ENCODE measurements at regions not wholly inside any gene's neighbourhood (a gene's known extent, or its start where the extent isn't known, plus 50 kb on each side); places are given as distances from the start of the nearest gene placed in this dataset.

GRCh38 chr4:15231265-15232091 lies 196.4 kb upstream of the C1QTNF7 start:
- DNase-seq (ENCODE audit: low spot score) = peak; percentile 83

DNA sequence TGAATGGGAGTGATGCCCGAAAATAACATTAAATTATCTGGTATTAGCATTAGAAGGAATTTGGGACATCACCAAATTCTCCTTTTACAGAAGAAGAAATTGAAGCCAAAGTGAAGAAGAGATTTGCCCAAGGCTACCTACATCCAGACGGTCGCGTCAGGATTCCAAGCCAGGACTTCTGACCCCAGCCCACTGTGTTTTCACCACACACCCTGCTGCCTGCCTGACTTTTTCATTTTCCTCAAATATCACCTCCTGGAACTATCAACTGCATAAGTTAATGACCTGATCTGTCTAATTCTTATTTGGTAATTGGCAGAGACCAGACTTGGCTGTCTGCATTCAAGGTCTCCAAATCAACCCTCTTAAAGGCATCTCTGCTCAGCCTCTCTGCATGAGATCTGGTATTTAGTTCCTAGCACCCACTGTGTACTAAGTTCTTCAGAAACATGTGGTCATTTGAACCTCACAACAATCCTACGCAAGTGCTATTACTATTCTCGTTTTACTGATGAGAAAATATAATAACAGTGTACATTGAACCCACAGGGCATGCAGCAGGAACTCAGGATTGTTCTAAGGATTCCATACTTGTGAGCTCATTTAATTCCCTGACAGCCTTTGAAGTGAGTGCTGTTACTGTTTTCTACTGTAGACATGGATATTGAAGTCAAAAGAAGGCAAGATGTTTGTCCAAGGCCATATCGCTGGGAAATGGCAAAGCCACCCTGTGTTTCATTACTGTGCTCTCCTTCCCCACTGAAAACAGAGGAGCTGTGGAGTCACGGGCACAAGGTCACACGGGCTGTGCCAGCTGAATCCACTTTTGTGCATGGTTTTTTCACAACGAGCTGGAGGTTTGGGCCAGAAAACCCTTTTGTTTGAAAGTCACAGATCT lies 195.2 kb upstream of the C1QTNF7 start:
- no peak for DNase-seq (ENCODE audit: low spot score)

DNA sequence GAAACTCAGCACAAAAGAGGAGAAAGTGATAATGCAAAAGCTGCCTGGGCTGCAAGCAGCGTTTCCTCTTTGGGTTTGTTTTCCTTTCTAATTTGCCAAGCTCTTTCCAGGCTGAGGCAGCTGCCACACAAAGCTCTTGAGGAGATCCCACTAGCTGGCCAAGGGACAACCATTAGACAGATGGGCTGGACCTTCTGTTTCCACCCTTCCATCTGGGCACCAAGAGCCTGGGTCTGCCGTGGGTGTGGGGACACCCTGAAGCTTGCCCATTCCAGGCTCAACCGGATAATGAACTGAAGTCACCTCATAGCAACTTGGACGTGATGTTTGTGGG lies 194.6 kb upstream of the C1QTNF7 start:
- peak; percentile 97 for DNase-seq (ENCODE audit: low spot score)

DNA sequence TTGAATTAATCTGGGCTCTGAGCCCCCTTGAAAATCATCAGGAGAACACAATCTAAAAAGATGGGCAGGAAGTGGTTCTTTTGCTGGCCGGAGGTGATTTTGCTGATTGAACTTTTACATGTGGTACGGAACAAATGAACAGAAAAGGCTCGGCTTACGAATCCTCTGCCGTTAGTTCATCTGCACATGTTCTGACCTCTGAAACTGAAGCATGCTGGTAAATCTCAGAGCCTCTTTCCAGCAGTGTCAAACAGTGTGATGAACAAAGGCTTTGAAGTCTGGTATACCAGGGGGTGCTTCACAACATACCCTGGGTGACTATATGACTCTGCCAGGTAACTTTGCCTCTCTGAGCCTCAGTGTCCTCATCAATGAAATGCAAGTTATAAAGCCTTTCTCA lies 194.2 kb upstream of the C1QTNF7 start:
- DNase-seq (ENCODE audit: low spot score) = no peak

GRCh38 chr4:15234116-15234855 lies 193.5 kb upstream of the C1QTNF7 start:
- no peak for DNase-seq (ENCODE audit: low spot score)

- DNase-seq (ENCODE audit: low spot score) = no peak
Measured at GRCh38 chr4:15234856-15235126, 193.0 kb upstream of the C1QTNF7 start.

GRCh38 chr4:15235135-15235534 lies 192.7 kb upstream of the C1QTNF7 start:
- DNase-seq (ENCODE audit: low spot score) = no peak

- DNase-seq (ENCODE audit: low spot score) = no peak
Measured at GRCh38 chr4:15237648-15238230, 190.1 kb upstream of the C1QTNF7 start.

- DNase-seq (ENCODE audit: low spot score) = peak; percentile 17
Measured at GRCh38 chr4:15238720-15239119, 189.1 kb upstream of the C1QTNF7 start.

- DNase-seq (ENCODE audit: low spot score) = no peak
Measured at GRCh38 chr4:15239866-15240265, 188.0 kb upstream of the C1QTNF7 start.

GRCh38 chr4:15240764-15241163 lies 187.1 kb upstream of the C1QTNF7 start:
- no peak for DNase-seq (ENCODE audit: low spot score)

DNA sequence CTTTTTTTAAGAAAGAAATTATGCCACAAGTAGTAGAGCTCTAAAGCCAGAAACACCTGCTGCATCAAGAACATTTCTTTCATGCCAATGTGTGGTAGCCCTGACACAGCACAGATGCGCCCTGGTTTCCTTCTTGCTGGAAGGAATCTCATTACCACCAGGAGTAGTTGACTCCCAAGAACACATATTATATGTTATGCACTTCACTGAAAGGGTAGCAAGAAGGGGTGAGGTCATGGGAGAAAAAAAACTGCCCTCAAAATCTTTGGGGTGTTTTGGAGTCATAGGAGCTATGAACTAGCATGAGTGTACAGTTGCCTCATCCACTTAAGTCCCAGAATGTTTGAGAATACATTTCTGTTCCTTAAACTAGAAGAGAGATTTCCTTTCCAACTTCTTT lies 185.8 kb upstream of the C1QTNF7 start:
- DNase-seq (ENCODE audit: low spot score) = no peak

- no peak for DNase-seq (ENCODE audit: low spot score)
Measured at GRCh38 chr4:15244354-15244753, 183.5 kb upstream of the C1QTNF7 start.

DNA sequence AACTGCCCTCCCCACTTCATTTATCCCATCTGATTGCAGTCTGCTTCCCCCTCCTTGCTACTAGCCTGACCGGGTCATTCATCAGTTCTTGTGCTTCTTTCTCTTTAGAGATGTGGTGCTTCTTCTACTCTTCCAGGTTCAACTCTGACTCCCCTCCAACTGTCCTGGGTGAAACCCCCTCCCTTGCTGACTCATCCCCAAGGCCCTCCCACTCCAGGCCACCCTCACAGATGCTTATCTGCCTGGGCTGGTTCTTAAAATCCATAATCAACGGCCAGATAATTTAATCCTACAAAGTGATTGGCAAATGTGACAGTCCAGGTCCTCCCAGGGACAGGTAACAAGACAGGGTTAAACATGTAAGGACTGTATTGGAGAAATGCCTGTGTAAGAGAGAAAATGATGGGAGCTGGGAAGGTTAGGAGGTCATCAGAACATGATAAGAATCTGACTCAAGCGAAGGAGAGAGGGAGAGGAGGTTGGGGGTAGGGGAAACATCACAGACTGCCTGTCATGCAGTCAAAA lies 182.8 kb upstream of the C1QTNF7 start:
- DNase-seq (ENCODE audit: low spot score) = no peak

- no peak for DNase-seq (ENCODE audit: low spot score)
Measured at GRCh38 chr4:15250021-15250441, 177.8 kb upstream of the C1QTNF7 start.

DNA sequence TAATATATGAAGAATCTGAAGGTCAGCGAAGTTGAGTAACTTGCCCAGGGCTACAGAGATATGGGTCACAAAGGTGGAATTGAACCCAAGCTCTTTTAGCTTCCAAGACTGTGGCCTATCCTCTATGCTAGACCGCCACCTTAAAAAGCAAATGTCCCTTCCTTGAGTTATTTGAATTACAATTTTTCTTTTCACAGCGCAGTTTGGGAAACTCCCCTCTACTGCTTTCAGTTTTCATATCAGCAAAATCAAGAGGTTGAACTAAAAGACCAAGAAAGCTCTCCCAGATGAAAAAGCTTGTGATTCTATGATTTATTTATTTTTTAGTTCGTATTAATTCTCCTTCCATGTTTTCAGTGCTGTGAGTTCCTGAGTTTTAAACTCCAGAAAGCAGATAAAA lies 174.5 kb upstream of the C1QTNF7 start:
- no peak for DNase-seq (ENCODE audit: low spot score)

- DNase-seq (ENCODE audit: low spot score) = no peak
Measured at GRCh38 chr4:15254236-15254880, 173.5 kb upstream of the C1QTNF7 start.

GRCh38 chr4:15255537-15255936 lies 172.3 kb upstream of the C1QTNF7 start:
- DNase-seq (ENCODE audit: low spot score) = no peak

DNA sequence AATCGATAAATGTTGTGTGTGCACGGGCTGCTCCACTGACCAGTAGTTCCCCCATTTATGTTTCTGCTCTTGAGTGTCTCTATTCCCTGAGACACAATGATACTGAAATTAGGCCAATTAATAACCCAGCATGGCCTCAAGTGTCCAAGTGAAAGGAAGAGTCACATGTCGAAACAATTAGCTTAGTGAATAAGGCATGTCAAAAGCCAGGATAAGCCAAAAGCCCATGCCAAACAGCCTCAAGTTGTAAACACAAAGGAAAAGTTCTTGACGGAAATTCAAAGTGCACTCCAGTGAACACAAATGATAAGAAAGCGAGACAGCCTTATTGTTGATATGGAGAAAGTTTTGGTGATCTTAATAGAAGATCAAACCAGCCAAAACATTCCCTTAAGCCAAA lies 167.1 kb upstream of the C1QTNF7 start:
- no peak for DNase-seq (ENCODE audit: low spot score)

DNA sequence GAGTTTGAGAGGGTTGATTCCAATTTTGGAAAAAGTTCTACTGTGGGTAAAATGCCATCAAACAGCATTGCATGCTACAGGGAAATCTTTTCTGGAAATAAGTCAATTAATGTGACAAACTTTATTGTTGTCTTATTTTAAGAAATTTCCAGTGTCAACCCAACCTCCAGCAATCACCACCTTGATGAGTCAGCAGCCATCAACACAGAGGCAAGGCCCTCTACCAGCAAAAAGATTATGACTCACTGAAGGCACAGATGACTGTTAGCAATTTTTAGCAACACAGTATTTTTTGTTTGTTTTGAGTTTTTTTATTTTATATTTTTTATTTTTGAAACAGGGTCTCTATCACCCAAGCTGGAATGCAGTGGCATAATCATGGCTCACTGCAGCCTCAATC lies 165.4 kb upstream of the C1QTNF7 start:
- DNase-seq (ENCODE audit: low spot score) = no peak

GRCh38 chr4:15270201-15270600 lies 157.6 kb upstream of the C1QTNF7 start:
- DNase-seq (ENCODE audit: low spot score) = no peak

DNA sequence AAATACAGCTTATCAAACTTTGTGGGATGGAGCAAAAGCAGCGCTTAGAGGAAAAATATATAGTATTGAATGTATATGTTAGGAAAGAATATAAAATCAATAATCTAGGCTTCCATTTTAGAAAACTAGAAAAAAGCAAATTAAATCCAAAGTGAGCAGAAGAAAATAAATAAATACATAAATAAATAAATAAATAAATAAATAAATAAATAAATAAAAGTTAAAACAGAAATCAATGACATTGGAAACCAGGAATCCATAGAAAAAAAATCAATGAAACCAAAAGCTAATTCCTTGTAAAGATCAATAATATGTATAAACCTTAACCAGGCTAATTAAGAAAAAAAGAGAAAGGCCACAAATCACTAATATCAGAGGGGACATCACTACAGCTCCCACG lies 141.8 kb upstream of the C1QTNF7 start:
- no peak for DNase-seq (ENCODE audit: low spot score)

Measured in cerebellar cortex (tissue), 1 donor.